ENCODE measurements at regions not wholly inside any gene's neighbourhood (a gene's known extent, or its start where the extent isn't known, plus 50 kb on each side); places are given as distances from the start of the nearest gene placed in this dataset.

DNA sequence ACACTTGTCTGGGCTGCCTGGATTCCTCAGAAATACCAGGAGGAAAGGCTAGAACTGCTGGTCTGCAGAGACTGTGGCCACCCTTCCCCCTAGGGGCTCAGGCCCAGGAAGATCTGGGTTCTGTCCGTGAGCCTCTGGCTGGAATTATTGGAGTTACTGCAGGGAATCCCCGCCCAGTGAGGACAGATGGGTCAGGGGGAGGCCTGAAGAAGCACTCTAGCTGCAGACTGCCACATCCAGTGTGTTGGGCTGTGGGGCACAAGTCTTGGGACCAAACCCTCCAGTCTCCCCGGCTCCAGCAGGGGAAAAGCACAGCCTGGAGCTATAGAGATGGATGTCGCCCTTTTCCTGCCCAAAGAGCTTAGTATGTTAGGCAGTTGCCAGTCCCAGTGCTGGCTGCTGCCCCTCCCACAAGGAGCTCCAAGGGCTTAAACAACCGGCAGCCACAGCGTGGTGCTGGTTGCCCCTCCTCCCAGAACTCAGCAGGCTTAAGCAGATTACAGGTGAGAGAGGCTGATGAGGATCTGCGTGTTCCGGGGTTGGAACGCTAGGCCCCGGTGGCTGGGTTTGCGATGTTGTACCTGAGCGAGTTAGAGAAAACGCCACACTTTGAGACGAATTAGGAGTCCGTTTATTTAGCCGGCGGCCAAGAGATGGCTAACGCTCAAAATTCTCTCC, 255.5 kb upstream of the LRRC7 start:
- Histone ChIP-seq H3K27me3 (no peaks in the 10 kb centered on the region), H3K27ac (no peak overlapping the region), H3K36me3 (ENCODE audit: low read depth, missing control alignments) (no peaks in the 10 kb centered on the region), H3K9me3 (no peaks in the 10 kb centered on the region), H3K4me3 (no peak overlapping the region), H3K4me1 (no peaks in the 10 kb centered on the region)
- no peak for TF ChIP-seq POLR2A (IDR thresholded peaks at IDR 0.05)
- TF ChIP-seq, protein P1, sequence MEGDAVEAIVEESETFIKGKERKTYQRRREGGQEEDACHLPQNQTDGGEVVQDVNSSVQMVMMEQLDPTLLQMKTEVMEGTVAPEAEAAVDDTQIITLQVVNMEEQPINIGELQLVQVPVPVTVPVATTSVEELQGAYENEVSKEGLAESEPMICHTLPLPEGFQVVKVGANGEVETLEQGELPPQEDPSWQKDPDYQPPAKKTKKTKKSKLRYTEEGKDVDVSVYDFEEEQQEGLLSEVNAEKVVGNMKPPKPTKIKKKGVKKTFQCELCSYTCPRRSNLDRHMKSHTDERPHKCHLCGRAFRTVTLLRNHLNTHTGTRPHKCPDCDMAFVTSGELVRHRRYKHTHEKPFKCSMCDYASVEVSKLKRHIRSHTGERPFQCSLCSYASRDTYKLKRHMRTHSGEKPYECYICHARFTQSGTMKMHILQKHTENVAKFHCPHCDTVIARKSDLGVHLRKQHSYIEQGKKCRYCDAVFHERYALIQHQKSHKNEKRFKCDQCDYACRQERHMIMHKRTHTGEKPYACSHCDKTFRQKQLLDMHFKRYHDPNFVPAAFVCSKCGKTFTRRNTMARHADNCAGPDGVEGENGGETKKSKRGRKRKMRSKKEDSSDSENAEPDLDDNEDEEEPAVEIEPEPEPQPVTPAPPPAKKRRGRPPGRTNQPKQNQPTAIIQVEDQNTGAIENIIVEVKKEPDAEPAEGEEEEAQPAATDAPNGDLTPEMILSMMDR (IDR thresholded peaks at IDR 0.05): no peak
- intact Hi-C loops (cut with DNase I; ENCODE audit: low total_unique reads): no loop called here
- WGBS, 2 donors: 36 to 41% methylated on average over 12 to 18 of the region's 18 CpGs
- no peak for DNase-seq

DNA sequence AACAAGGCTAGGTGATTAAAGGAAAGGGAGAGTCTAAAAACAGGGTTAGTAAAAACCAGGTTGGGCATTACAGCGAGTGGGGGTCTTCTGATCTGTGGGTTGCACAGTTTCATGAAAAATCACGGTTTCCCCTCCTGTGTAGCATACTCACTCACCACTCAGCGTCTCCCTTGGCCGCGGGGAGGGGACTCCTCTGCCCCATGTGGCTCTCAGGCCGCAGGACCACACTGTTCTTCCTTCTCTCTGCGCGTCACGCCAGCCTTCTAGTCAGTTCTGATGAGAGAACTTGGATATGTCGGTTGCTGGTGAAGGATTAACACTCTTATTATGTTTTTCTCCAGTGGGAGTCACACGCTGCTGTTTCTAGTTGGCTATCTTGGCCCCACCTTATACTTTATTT, 254.6 kb upstream of the LRRC7 start:
- Histone ChIP-seq H3K27me3 (no peaks in the 10 kb centered on the region), H3K4me1 (no peaks in the 10 kb centered on the region), H3K27ac (no peak overlapping the region), H3K4me3 (no peak overlapping the region), H3K9me3 (no peaks in the 10 kb centered on the region), H3K36me3 (ENCODE audit: low read depth, missing control alignments) (no peaks in the 10 kb centered on the region)
- TF ChIP-seq, protein P1 (IDR thresholded peaks at IDR 0.05): no peak
- no peak for TF ChIP-seq POLR2A (IDR thresholded peaks at IDR 0.05)
- WGBS, 2 donors: 60 to 73% methylated on average over 11 of the region's 11 CpGs
- no peak for DNase-seq
- intact Hi-C loops (cut with DNase I; ENCODE audit: low total_unique reads): no loop called here

DNA sequence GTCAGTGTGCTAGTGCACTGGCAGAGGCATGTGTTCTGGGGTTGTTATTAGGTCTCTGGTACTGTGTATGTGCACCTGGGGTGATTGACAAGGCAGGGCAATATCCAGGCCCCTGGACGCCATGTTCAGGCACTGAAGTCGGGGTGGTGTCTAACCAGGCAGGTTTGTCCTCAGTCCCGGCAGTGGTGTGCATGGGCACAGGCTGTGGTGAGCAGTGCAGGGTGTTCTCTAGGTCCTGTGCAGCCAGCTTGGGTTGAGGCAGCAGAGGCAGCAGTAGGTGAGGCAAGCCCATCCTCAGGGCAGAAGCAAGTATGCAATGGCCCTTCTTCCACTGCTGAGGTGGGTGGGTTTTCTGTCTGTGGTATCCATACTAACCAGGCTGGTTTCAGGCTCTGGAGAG, 252.3 kb upstream of the LRRC7 start:
- Histone ChIP-seq H3K27me3 (no peaks in the 10 kb centered on the region), H3K27ac (no peak overlapping the region), H3K4me1 (no peaks in the 10 kb centered on the region), H3K9me3 (no peaks in the 10 kb centered on the region), H3K36me3 (ENCODE audit: low read depth, missing control alignments) (no peaks in the 10 kb centered on the region), H3K4me3 (no peak overlapping the region)
- WGBS, 2 donors: 95 to 100% methylated on average over 1 to 3 of the region's 3 CpGs
- DNase-seq: no peak
- intact Hi-C loops (cut with DNase I; ENCODE audit: low total_unique reads): no loop called here
- TF ChIP-seq, protein P1 (IDR thresholded peaks at IDR 0.05): no peak
- no peak for TF ChIP-seq POLR2A (IDR thresholded peaks at IDR 0.05)

DNA sequence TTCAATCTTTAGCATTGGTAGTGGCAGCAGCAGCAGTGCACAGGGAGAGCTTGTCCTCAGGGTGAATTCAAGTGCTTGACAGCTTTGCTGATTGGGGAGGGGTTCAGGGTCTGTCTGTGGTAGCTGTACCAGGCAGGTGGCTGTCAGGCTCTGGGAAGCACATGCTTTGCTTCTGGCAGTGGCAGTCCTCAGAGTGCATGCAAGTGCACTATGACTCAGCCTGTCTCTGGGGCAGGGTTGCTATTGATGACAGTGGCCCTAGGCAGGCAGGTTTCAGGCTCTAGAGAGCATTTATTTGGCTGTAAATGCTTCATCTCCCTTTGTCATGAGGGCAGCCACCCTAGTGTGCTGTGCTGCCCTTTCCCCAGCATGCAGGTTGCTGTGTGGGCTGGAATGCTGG, 251.9 kb upstream of the LRRC7 start:
- Histone ChIP-seq H3K27me3 (no peaks in the 10 kb centered on the region), H3K4me3 (no peak overlapping the region), H3K36me3 (ENCODE audit: low read depth, missing control alignments) (no peaks in the 10 kb centered on the region), H3K4me1 (no peaks in the 10 kb centered on the region), H3K27ac (no peak overlapping the region), H3K9me3 (no peaks in the 10 kb centered on the region)
- no peak for TF ChIP-seq POLR2A (IDR thresholded peaks at IDR 0.05)
- TF ChIP-seq, protein P1 (IDR thresholded peaks at IDR 0.05): no peak
- intact Hi-C loops (cut with DNase I; ENCODE audit: low total_unique reads): no loop called here
- no peak for DNase-seq

DNA sequence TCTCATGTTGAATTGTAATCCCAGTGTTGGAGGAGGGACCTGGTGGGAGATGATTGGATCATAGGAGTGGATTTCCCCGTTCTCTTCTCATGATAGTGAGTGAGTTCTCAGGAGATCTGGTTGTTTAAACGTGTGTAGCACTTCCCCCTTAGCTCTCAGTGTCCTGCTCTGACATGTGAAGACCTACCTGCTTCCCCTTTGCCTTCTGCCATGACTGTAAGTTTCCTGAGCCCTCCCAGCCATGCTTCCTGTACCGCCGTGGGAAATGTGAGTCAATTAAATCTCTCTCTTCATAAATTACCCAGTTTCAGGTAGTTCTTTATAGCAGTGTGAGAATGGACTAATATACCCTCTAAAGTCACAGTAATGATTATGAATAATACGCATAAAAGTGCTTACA, 248.4 kb upstream of the LRRC7 start:
- Histone ChIP-seq H3K4me1 (no peaks in the 10 kb centered on the region), H3K27ac (no peak overlapping the region), H3K36me3 (ENCODE audit: low read depth, missing control alignments) (no peaks in the 10 kb centered on the region), H3K4me3 (no peak overlapping the region), H3K27me3 (no peaks in the 10 kb centered on the region), H3K9me3 (no peaks in the 10 kb centered on the region)
- TF ChIP-seq POLR2A (IDR thresholded peaks at IDR 0.05): no peak
- no peak for DNase-seq
- 75 to 81% methylated on average over 5 of the region's 5 CpGs for WGBS, 2 donors
- intact Hi-C loops (cut with DNase I; ENCODE audit: low total_unique reads): no loop called here
